GM12878 (cell line): ENCODE measurements at regions not wholly inside any gene's neighbourhood (a gene's known extent, or its start where the extent isn't known, plus 50 kb on each side); places are given as distances from the start of the nearest gene placed in this dataset.

ENCODE experiments used
- ATAC-seq: fragments of 200-7000 bp; cut with Tn5 transposase; 3 replicates; pipeline ENCODE4 v1.9.1; 2020; ENCODE audit warnings: mild to moderate bottlenecking, moderate library complexity
- BruUV-seq: library from RNA; stranded (reverse); fragments of 400-500 nt; replicated peaks from 2 replicates; lab custom pipeline; 2021; lab: Mats Ljungman, UMichigan
- CTCF ChIA-PET: fragments of 300-600 bp; sonication (Branson Sonifier 250); formaldehyde crosslinking; extraction: SDS; loops from one replicate; lab custom pipeline; 2021; ENCODE audit warnings: inconsistent platforms; lab: Yijun Ruan, JAX
- POLR2A ChIA-PET: fragments of 350-600 bp; formaldehyde crosslinking; extraction: SDS; loops from one replicate; lab custom pipeline; 2021; ENCODE audit warnings: inconsistent platforms; lab: Charles Lee
- RAD21 ChIA-PET: fragments of 300-600 bp; sonication (Branson Sonifier 250); formaldehyde crosslinking; loops from one replicate; lab custom pipeline; 2023; ENCODE audit warnings: antibody characterized with exemption; ENCODE audit not compliant: unreplicated experiment; lab: Charles Lee
- SMC1A ChIA-PET: fragments of 300-600 bp; sonication (Branson Sonifier 250); formaldehyde crosslinking; loops from one replicate; lab custom pipeline; 2023; ENCODE audit not compliant: unreplicated experiment, uncharacterized antibody; lab: Charles Lee
- DNase-seq: peaks from one replicate; pipeline ENCODE4 v3.0.0-alpha.2; 2011; ENCODE audit warnings: low read depth, low spot score
- FAIRE-seq: peaks from 3 replicates; lab custom pipeline; 2011; peaks lifted over from hg19 to GRCh38; lab: Jason Lieb, UNC
- H2AFZ ChIP-seq: 2 replicates; pipeline ENCODE4 v1.6.0; 2011; ENCODE audit warnings: low read depth, low read length, control low read depth; ENCODE audit not compliant: control insufficient read depth
- H3K27ac ChIP-seq: 2 replicates; pipeline ENCODE4 v1.5.1; 2011; ENCODE audit warnings: control low read depth; ENCODE audit not compliant: control insufficient read depth, insufficient read depth
- H3K27me3 ChIP-seq, 2 experiments: replicated peaks in 1 of 2; 2 replicates each; pipeline versions ENCODE4 v1.6.0 to v1.6.1; 2011; ENCODE audit warnings: low read length in 1 of 2; ENCODE audit not compliant: control insufficient read depth in 2 of 2, insufficient read depth in 2 of 2
- H3K36me3 ChIP-seq, 2 experiments: 2 replicates each; pipeline ENCODE4 v1.5.1; 2011; ENCODE audit warnings: low read length in 1 of 2; ENCODE audit not compliant: control insufficient read depth in 2 of 2, insufficient read depth in 2 of 2
- H3K4me1 ChIP-seq: 2 replicates; pipeline ENCODE4 v1.6.1; 2011; ENCODE audit warnings: mild to moderate bottlenecking, low read length, moderate library complexity, mixed read lengths; ENCODE audit not compliant: control insufficient read depth, insufficient read depth
- H3K4me2 ChIP-seq: 2 replicates; pipeline ENCODE4 v1.6.0; 2011; ENCODE audit warnings: control low read depth; ENCODE audit not compliant: control insufficient read depth, insufficient read depth
- H3K4me3 ChIP-seq: fragments of 200-600 bp; sonication (generic); 2 replicates; pipeline ENCODE4 v1.5.1; 2016
- H3K79me2 ChIP-seq: 2 replicates; pipeline ENCODE4 v1.6.0; 2011; ENCODE audit warnings: low read length; ENCODE audit not compliant: control insufficient read depth, insufficient read depth
- H3K9ac ChIP-seq: 2 replicates; pipeline ENCODE4 v1.8.0; 2011; ENCODE audit warnings: low read length, control low read depth, mixed read lengths; ENCODE audit not compliant: control insufficient read depth, insufficient read depth
- H3K9me3 ChIP-seq: replicated peaks from 3 replicates; pipeline ENCODE4 v1.5.1; 2011; ENCODE audit warnings: mild to moderate bottlenecking, low read length; ENCODE audit not compliant: control insufficient read depth, insufficient read depth
- H4K20me1 ChIP-seq: 2 replicates; pipeline ENCODE4 v1.6.0; 2011; ENCODE audit not compliant: control insufficient read depth, insufficient read depth
- ATF7 ChIP-seq: fragments of 450-650 bp; IDR thresholded peaks from 2 replicates; pipeline ENCODE4 v1.6.1; 2016; ENCODE audit warnings: low read depth, mild to moderate bottlenecking
- CREB1 ChIP-seq: IDR thresholded peaks from 2 replicates; pipeline ENCODE4 v1.6.1; 2012; ENCODE audit warnings: low read depth, mild to moderate bottlenecking, inconsistent platforms
- EED ChIP-seq: sonication (generic); IDR thresholded peaks from 2 replicates; pipeline ENCODE4 v1.6.1; 2016; ENCODE audit warnings: antibody characterized with exemption, low read depth
- FOS ChIP-seq: IDR thresholded peaks from 3 replicates; pipeline ENCODE4 v1.6.1; 2011; ENCODE audit warnings: borderline replicate concordance; ENCODE audit not compliant: insufficient read length; ENCODE audit errors: extremely low read depth
- GATAD2B ChIP-seq: fragments of 450-650 bp; conservative IDR thresholded peaks from 2 replicates; pipeline ENCODE4 v1.6.1; 2017; ENCODE audit warnings: low read depth, mild to moderate bottlenecking, moderate library complexity
- HCFC1 ChIP-seq: fragments of 150-350 bp; IDR thresholded peaks from 2 replicates; pipeline ENCODE4 v1.6.1; 2014; ENCODE audit warnings: low read length
- MAX ChIP-seq: IDR thresholded peaks from 2 replicates; pipeline ENCODE4 v1.6.1; 2012; ENCODE audit warnings: low read depth, low read length, improper control_type of control experiment
- MEF2A ChIP-seq: IDR thresholded peaks from 2 replicates; pipeline ENCODE4 v1.6.1; 2011; ENCODE audit warnings: low read depth, mild to moderate bottlenecking, low read length, moderate library complexity; ENCODE audit not compliant: insufficient read depth
- RCOR1 ChIP-seq: conservative IDR thresholded peaks from 2 replicates; pipeline ENCODE4 v1.6.1; 2012; ENCODE audit warnings: low read depth, low read length, improper control_type of control experiment
- RELA ChIP-seq: fragments of 450-650 bp; IDR thresholded peaks from 2 replicates; pipeline ENCODE4 v1.8.0; 2014; ENCODE audit warnings: borderline replicate concordance; ENCODE audit not compliant: partially characterized antibody
- STAT3 ChIP-seq: IDR thresholded peaks from 2 replicates; pipeline ENCODE4 v1.6.1; 2011; ENCODE audit warnings: low read depth, low read length, improper control_type of control experiment
- ZBED1 ChIP-seq: IDR thresholded peaks from 2 replicates; pipeline ENCODE4 v1.6.1; 2016; ENCODE audit warnings: borderline replicate concordance
- ZNF217 ChIP-seq: fragments of 450-650 bp; IDR thresholded peaks from 2 replicates; pipeline ENCODE4 v1.6.1; 2017; ENCODE audit warnings: antibody characterized with exemption, mild to moderate bottlenecking
- ZNF384 ChIP-seq: IDR thresholded peaks from 2 replicates; pipeline ENCODE4 v1.6.1; 2012; ENCODE audit warnings: low read depth, mild to moderate bottlenecking, low read length, improper control_type of control experiment, borderline replicate concordance
- ZSCAN29 ChIP-seq: fragments of 450-650 bp; IDR thresholded peaks from 2 replicates; pipeline ENCODE4 v1.6.1; 2017; ENCODE audit warnings: mild to moderate bottlenecking, moderate library complexity
- ZZZ3 ChIP-seq: IDR thresholded peaks from 2 replicates; pipeline ENCODE4 v1.6.1; 2011; ENCODE audit warnings: low read depth; ENCODE audit not compliant: control insufficient read depth, insufficient read length
- WGBS: methylation state at CpG from one replicate; pipeline ENCODE4 v1.1.6; 2016; ENCODE audit warnings: low lambda C conversion rate; ENCODE audit not compliant: insufficient replicate concordance, insufficient coverage; ENCODE audit errors: missing lambda C conversion rate; 5-methylcytosine and 5-hydroxymethylcytosine counted together
- in situ Hi-C: fragments of 300-500 bp; cut with MboI; formaldehyde crosslinking; loops from 9 replicates; pipeline ENCODE4 v1.14.3; 2018; ENCODE audit warnings: mixed read lengths
- intact Hi-C: fragments of 100-400 bp; cut with micrococcal nuclease; formaldehyde crosslinking; loops from one replicate; pipeline ENCODE4 v1.14.2; 2022; ENCODE audit not compliant: unreplicated experiment
- TF ChIP-seq, protein P1 (sequence below): IDR thresholded peaks from 2 replicates; pipeline ENCODE4 v1.6.1; 2011; ENCODE audit warnings: low read depth, low read length, improper control_type of control experiment, borderline replicate concordance
- TF ChIP-seq, protein P2 (sequence below): fragments of 450-650 bp; IDR thresholded peaks from 2 replicates; pipeline ENCODE4 v1.6.1; 2017; ENCODE audit warnings: low read depth, mild to moderate bottlenecking, moderate library complexity
- TF ChIP-seq, protein P3 (sequence below): fragments of 150-350 bp; IDR thresholded peaks from 2 replicates; pipeline ENCODE4 v1.6.1; 2014; ENCODE audit warnings: mild to moderate bottlenecking, low read depth, low read length

DNA sequence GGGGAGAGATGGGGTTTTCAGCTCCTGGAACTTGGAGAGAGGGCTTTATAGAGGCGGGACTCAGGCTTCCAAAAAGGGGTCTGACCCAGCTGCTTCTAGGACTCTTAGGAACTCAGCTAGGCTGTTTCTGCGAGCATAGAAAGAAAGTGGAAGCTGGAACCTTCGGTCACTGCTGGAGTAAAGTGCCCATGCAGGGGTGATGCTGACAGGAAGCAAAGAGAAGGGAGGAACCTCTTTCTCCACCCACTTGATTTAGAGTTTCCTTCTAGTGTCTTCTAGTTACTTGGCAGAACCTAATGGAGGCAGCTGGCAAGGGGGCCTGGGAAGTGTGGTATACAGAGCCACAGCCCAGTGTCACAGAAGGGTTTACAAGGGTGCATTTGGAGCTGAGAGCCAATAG lies 283.6 kb downstream of the QKI start:
- no TSS peak for BruUV-seq
- Histone ChIP-seq H3K36me3 (no peaks in the 10 kb centered on the region), H3K4me1 (peaks cover 24% of the 10 kb centered on the region), H3K27me3 (no peaks in the 10 kb centered on the region), H3K27ac (no peak overlapping the region), H3K79me2 (no peaks in the 10 kb centered on the region), H4K20me1 (no peaks in the 10 kb centered on the region), H3K9ac (no peak overlapping the region), H3K4me2 (no peak overlapping the region), H2AFZ (no peak overlapping the region)
- intact Hi-C loops (no loop called here), in situ Hi-C loops (no loop called here)
- 63% methylated on average over 2 of the region's 3 CpGs for WGBS
- RAD21 ChIA-PET, result no interaction called here
- no peak for ATAC-seq
- SMC1A ChIA-PET, result no interaction called here
- no peak for TF ChIP-seq ATF7
- TF ChIP-seq ZZZ3, result no peak
- no peak for TF ChIP-seq FOS
- TF ChIP-seq RCOR1, result no peak
- no peak for TF ChIP-seq STAT3
- no peak for TF ChIP-seq HCFC1
- TF ChIP-seq, protein P1, sequence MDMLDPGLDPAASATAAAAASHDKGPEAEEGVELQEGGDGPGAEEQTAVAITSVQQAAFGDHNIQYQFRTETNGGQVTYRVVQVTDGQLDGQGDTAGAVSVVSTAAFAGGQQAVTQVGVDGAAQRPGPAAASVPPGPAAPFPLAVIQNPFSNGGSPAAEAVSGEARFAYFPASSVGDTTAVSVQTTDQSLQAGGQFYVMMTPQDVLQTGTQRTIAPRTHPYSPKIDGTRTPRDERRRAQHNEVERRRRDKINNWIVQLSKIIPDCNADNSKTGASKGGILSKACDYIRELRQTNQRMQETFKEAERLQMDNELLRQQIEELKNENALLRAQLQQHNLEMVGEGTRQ, result no peak
- no peak for TF ChIP-seq CREB1
- no peak for TF ChIP-seq GATAD2B
- TF ChIP-seq MEF2A, result no peak
- TF ChIP-seq ZNF217, result no peak
- no peak for TF ChIP-seq EED
- TF ChIP-seq ZSCAN29, result no peak
- no peak for TF ChIP-seq RELA
- TF ChIP-seq ZNF384, result no peak
- TF ChIP-seq, protein P2, sequence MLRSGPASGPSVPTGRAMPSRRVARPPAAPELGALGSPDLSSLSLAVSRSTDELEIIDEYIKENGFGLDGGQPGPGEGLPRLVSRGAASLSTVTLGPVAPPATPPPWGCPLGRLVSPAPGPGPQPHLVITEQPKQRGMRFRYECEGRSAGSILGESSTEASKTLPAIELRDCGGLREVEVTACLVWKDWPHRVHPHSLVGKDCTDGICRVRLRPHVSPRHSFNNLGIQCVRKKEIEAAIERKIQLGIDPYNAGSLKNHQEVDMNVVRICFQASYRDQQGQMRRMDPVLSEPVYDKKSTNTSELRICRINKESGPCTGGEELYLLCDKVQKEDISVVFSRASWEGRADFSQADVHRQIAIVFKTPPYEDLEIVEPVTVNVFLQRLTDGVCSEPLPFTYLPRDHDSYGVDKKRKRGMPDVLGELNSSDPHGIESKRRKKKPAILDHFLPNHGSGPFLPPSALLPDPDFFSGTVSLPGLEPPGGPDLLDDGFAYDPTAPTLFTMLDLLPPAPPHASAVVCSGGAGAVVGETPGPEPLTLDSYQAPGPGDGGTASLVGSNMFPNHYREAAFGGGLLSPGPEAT, result no peak
- TF ChIP-seq ZBED1, result no peak
- TF ChIP-seq MAX, result no peak
- TF ChIP-seq, protein P3, sequence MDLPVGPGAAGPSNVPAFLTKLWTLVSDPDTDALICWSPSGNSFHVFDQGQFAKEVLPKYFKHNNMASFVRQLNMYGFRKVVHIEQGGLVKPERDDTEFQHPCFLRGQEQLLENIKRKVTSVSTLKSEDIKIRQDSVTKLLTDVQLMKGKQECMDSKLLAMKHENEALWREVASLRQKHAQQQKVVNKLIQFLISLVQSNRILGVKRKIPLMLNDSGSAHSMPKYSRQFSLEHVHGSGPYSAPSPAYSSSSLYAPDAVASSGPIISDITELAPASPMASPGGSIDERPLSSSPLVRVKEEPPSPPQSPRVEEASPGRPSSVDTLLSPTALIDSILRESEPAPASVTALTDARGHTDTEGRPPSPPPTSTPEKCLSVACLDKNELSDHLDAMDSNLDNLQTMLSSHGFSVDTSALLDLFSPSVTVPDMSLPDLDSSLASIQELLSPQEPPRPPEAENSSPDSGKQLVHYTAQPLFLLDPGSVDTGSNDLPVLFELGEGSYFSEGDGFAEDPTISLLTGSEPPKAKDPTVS, result no peak
- TF ChIP-seq, all 136 proteins: peak for 0
- no peaks in the 10 kb centered on the region; the same call in 2 of the 3 replicates for H3K9me3 ChIP-seq
- no peak for FAIRE-seq
- DNase-seq, result no peak
- CTCF ChIA-PET, result no interaction called here
- POLR2A ChIA-PET, result no interaction called here
- H3K4me3 ChIP-seq, result no peak overlapping the region
